Epidermal melanocyte (primary cell): ENCODE measurements at regions not wholly inside any gene's neighbourhood (a gene's known extent, or its start where the extent isn't known, plus 50 kb on each side); places are given as distances from the start of the nearest gene placed in this dataset.

ENCODE experiments used
- DNase-seq: peaks from one replicate; pipeline ENCODE4 v3.0.0; 2011; ENCODE audit warnings: low spot score; ENCODE audit not compliant: insufficient read length

DNA sequence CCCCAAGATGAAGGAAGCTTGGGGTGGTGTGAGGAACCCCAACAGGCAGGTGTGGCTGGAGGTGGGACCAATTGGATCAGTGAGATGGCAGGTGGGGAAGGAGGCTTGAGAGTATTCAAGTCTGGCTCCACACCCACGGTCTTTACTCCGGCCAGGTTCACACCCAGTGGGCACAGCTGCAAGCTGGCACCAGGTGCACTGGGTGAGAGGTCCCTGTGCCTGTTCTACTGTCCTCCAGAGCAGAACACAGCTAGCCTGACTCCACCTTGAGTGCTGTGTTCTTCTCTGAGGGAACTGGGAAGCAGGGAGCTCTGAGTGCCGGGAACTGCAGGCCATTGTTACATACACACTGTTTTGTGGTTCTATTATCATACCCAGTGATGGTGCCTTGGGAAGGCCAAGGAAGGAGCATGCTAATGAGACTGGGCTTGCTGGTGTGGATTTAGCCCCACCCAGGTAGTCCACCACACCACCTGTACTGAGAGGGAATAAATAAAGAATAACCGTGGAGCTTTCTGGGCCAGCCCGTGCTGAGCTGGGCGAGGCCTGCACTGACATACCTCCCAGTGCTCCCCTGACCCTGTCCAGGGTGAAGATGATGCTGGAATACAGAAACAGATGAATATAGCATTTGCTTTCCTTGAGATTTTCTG lies 93.4 kb downstream of the ABHD5 start:
- no peak for DNase-seq

GRCh38 chr3:43784640-43785011 lies 93.9 kb downstream of the ABHD5 start:
- DNase-seq: no peak

DNA sequence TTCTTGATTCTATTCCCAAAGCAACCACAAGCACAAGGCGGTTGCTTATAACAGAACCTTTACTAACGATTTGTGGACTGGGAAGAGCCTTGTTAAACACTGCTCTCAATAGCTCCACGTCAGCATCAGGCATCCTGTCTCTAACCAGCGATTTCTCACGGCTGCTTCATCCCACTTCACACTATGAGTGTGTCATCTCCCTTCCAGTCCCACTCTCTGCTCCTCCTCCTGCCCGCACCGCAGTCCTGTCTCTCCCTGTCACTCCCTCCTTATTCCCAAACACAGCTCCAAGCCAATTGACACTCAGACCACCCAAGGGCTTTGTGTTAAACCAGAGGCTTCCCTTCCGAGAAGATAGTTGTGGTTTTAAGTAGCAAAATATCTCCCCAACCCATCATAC lies 94.8 kb downstream of the ABHD5 start:
- no peak for DNase-seq

- no peak for DNase-seq
Observed at GRCh38 chr3:43786102-43786501, 95.4 kb downstream of the ABHD5 start.

DNA sequence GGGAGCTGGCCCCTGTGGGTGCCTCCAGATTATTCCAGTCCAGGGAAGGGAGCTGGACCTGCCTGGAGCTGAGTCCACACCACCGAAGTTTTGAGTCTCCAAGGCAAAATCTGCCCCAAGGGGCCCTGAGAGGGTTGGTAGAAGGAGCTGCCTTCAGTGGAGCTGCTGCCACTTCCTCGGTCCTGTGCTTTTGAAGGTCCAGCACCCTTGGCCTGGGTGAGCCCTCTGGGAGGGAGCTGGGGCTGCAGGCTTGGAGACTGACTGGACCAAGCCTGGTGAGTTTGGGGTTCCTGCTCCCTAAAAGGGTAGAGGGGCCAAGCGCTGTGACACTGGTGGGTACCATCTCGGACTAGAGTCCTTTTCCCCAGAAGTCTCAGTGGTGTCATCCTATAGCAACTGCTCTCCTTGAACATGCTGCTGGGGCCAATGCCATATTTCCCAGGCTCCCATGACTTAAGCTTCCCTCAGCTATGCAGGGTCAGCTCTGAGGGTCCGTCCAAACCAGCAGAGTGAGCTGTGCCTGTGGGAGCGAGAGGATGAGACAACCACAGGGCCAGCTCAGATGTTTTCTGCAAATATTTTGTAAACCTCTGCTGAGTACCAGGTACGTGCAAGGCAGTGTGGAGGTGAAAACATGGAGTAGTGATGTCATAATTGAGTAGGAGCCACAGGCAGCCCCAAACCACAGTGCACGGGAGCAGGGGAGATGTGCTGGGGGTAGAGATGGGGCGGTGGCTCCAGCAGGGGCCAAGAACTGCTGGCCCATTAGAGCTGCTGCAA lies 96.0 kb downstream of the ABHD5 start:
- DNase-seq: no peak

- no peak for DNase-seq
Observed at GRCh38 chr3:43787330-43787729, 96.6 kb downstream of the ABHD5 start.

- no peak for DNase-seq
Observed at GRCh38 chr3:43789028-43789427, 98.3 kb downstream of the ABHD5 start.

- DNase-seq: no peak
Observed at GRCh38 chr3:43790060-43790459, 99.3 kb downstream of the ABHD5 start.

- DNase-seq: no peak
Observed at GRCh38 chr3:43790476-43790875, 99.7 kb downstream of the ABHD5 start.

DNA sequence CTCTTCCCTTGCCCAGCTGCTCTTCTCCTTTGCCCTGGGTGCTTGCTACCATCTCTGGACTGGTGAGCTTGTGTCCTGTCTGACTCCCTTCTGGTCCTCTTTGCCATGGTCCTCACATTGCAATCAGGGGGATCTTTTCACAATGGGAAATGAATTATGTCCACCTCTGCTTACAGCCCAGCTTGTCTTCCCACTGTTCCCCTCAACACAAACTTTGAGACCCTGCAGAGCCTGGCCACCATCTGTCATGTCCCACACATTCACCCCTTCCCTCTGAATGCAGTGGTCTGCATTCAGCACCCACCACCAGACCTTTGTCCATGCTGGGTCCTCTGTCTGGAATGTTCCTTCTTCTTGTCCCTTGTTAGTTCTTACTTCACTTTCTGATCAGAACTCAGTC lies 100.5 kb downstream of the ABHD5 start:
- DNase-seq: no peak

DNA sequence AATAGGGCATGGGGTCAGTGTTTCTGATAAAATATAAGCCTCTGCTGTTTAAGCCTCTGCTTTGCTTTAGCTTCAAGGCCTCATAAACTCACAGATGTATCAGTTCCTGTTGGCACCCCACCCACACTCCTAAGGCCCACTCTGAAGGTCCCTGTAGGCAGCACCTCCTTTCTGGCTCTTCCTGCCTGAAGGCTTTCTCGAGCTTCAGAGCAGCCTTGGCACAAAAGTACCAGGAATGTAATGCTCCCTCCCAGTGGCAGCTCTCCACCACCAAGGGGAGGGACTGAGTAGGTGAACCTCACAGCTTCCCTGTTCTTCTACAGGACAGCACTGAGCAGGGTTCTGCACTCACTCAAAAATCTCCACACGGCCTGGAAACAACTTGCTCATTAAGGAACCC lies 102.2 kb downstream of the ABHD5 start:
- no peak for DNase-seq

DNA sequence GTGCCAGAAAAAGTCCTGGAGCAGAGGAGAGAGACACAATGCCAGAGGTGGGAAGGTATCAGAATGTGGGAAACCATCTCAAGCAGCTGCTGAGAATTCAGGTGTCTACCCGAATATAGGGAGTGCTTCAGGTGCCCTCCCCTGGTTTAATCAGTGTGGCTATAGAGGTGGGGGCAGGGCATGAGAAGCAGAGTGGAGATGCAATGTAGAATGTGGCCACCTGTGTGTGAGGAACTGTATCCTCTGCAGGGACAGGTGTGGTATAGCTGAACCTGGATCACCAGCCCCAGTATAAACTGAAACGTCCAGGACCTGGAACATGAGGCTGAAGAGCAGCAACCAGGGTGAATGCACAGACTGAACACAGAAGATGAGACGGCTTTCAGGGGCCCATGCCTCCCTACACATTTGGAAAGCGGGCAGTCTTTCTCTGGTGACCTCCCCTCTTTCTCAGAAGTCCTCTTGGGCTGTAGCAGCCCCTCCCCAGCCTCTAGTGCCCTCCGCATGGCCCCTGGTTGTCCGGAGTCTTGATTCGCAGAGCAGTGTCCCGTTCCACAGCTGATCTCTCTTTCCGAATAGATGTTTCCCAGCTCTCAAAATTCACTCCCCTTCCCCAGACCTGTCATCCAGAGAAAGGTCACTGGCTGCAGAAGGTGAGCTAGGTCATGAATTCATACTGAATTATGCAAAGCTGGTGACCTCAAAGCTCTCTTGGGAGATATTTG lies 103.1 kb downstream of the ABHD5 start:
- no peak for DNase-seq

DNA sequence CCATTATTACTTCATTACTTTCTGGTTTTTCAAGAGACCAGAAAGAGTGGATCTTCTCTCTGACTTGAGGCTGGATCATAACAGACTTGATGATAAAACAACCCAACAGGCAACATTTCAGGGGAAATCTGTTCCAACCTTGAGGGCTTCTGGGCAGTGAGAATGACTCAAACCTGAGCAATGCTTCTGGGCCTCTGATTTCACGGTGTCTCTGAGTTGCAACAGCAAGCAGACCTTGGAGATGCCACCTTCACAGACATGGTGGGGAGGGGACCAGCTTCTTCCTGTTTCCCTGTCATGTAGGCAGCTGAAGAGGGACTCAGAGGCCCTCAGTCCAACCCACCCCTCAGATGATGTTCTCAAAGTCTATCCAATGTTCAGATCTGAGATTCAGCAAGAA lies 104.0 kb downstream of the ABHD5 start:
- no peak for DNase-seq

DNA sequence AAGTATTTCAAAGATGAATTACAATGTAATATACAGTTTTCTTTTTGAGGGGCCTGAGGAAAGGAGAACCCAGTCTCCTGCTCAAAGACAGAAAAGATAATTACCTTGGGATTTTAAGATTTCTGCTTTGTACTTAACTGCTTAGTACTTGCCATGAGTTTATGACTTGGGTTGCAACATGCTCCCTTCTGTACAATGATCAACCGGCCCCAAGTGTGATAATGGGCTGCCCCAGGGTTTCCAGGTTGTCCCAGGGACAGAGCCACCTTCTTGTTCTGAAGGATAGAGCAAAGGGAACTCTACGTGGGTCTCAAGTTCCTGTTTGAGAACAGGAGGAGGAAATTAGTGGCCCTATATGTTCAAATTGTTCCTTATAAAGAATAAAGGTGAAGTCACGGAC lies 104.8 kb downstream of the ABHD5 start:
- no peak for DNase-seq

- DNase-seq: no peak
Observed at GRCh38 chr3:43796041-43796596, 105.4 kb downstream of the ABHD5 start.

- no peak for DNase-seq
Observed at GRCh38 chr3:43797794-43798193, 107.1 kb downstream of the ABHD5 start.

DNA sequence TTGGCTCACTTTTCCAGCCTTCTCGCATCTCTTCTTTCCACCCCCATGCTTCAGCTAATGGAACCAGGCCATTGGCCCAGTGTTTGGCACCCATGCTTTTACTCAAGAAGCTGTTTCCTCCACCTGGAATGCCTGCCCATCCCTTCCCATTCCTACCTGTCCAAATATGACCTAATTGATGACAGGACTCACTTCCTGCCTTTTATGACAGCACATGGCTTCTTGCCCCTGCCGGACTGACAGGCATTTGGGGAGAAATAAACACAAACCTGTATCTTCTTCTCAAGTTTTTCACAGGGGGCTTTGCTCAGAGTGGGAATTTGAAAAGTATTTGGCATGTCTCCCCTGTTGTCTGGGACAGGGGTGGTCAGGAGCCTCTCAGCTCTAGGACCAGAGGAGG lies 120.1 kb downstream of the ABHD5 start:
- no peak for DNase-seq

DNA sequence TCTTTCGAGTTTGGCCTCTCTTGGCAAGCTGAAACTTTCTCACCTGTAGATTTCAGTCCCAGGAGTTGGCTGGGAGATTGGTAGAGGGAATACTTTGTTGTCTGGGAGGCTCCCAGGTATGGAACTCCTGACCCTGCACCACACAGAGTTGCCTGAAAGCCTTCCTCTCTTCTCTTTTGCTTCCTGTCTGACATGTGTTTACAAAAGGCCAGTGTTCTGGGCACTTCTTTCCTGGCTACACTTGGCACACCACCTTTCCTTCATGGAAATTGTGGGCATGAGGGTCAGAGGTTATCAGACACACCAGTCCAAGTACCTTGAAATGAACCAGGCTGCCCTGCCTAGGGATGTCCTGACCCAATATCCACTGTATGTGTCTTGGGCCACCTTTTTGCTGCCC lies 123.7 kb downstream of the ABHD5 start:
- DNase-seq: no peak

- no peak for DNase-seq
Observed at GRCh38 chr3:43816372-43816771, 125.6 kb downstream of the ABHD5 start.

- DNase-seq: no peak
Observed at GRCh38 chr3:43817064-43817463, 126.3 kb downstream of the ABHD5 start.

GRCh38 chr3:43817825-43818224 lies 127.1 kb downstream of the ABHD5 start:
- DNase-seq: no peak

GRCh38 chr3:43818229-43818628 lies 127.5 kb downstream of the ABHD5 start:
- no peak for DNase-seq
